ENCODE measurements at regions not wholly inside any gene's neighbourhood (a gene's known extent, or its start where the extent isn't known, plus 50 kb on each side); places are given as distances from the start of the nearest gene placed in this dataset.

GRCh38 chr9:113741886-113742854 is 133.9 kb upstream of the ZNF618 start:
- no peak for TF ChIP-seq CTCF (conservative IDR thresholded peaks at IDR 0.05; ENCODE audit: low read length)
- no peak overlapping the region for H3K4me3 ChIP-seq (ENCODE audit: low read length)
- DNase-seq (ENCODE audit: low read depth), result no peak

- DNase-seq (ENCODE audit: low read depth), result no peak
- no peak for TF ChIP-seq CTCF (conservative IDR thresholded peaks at IDR 0.05; ENCODE audit: low read length)
Observed at GRCh38 chr9:113742878-113743277, 133.2 kb upstream of the ZNF618 start.

GRCh38 chr9:113746486-113746885 is 129.6 kb upstream of the ZNF618 start:
- no peak overlapping the region for H3K4me3 ChIP-seq (ENCODE audit: low read length)
- no peak for DNase-seq (ENCODE audit: low read depth)
- no peak for TF ChIP-seq CTCF (conservative IDR thresholded peaks at IDR 0.05; ENCODE audit: low read length)

More at GRCh38 chr9:113742878-113743277, 133.2 kb upstream of the ZNF618 start:
- H3K4me3 ChIP-seq (ENCODE audit: low read length), result no peak overlapping the region

- DNase-seq (ENCODE audit: low read depth), result no peak
- no peak for TF ChIP-seq CTCF (conservative IDR thresholded peaks at IDR 0.05; ENCODE audit: low read length)
Observed at GRCh38 chr9:113748135-113748534, 128.0 kb upstream of the ZNF618 start.

GRCh38 chr9:113753398-113754119 is 122.5 kb upstream of the ZNF618 start:
- no peak overlapping the region for H3K4me3 ChIP-seq (ENCODE audit: low read length)
- no peak for DNase-seq (ENCODE audit: low read depth)
- no peak for TF ChIP-seq CTCF (conservative IDR thresholded peaks at IDR 0.05; ENCODE audit: low read length)

More at GRCh38 chr9:113748135-113748534, 128.0 kb upstream of the ZNF618 start:
- no peak overlapping the region for H3K4me3 ChIP-seq (ENCODE audit: low read length)

GRCh38 chr9:113754739-113755138 is 121.4 kb upstream of the ZNF618 start:
- no peak for TF ChIP-seq CTCF (conservative IDR thresholded peaks at IDR 0.05; ENCODE audit: low read length)
- no peak for DNase-seq (ENCODE audit: low read depth)
- no peak overlapping the region for H3K4me3 ChIP-seq (ENCODE audit: low read length)
